Liver (tissue), 7 donors: ENCODE measurements at regions not wholly inside any gene's neighbourhood (a gene's known extent, or its start where the extent isn't known, plus 50 kb on each side); places are given as distances from the start of the nearest gene placed in this dataset.

ENCODE experiments used
- DNase-seq: peaks from one replicate; pipeline ENCODE4 v3.0.0-alpha.2; 2017; ENCODE audit warnings: low spot score
- H3K27ac ChIP-seq, 2 donors: one replicate each; pipeline ENCODE4 v1.7.0; 2013; ENCODE audit warnings: inconsistent platforms in 2 of 2, low read length in 2 of 2, control low read depth in 1 of 2, low read depth in 1 of 2, mild to moderate bottlenecking in 1 of 2
- H3K27me3 ChIP-seq, 4 donors: one replicate each; pipeline versions ENCODE4 v1.6.1 to v1.7.0; 2013; ENCODE audit warnings: low read length in 3 of 4, inconsistent platforms in 1 of 4, mild to moderate bottlenecking in 1 of 4, moderate library complexity in 1 of 4; ENCODE audit not compliant: control insufficient read depth in 4 of 4, insufficient read depth in 4 of 4
- H3K36me3 ChIP-seq, 4 donors: one replicate each; pipeline versions ENCODE4 v1.6.1 to v1.7.0; 2013; ENCODE audit warnings: low read length in 3 of 4, mild to moderate bottlenecking in 3 of 4, low read depth in 1 of 4, moderate library complexity in 1 of 4; ENCODE audit not compliant: control insufficient read depth in 4 of 4, insufficient read depth in 3 of 4
- H3K4me1 ChIP-seq, 4 donors: one replicate each; pipeline versions ENCODE4 v1.6.1 to v1.7.0; 2013; ENCODE audit warnings: low read length in 3 of 4, mild to moderate bottlenecking in 3 of 4, moderate library complexity in 1 of 4; ENCODE audit not compliant: control insufficient read depth in 4 of 4, insufficient read depth in 4 of 4
- H3K4me3 ChIP-seq, 3 donors: one replicate each; pipeline versions ENCODE4 v1.6.1 to v1.7.0; 2013; ENCODE audit warnings: low read length in 3 of 3, control low read depth in 1 of 3, low read depth in 1 of 3, mild to moderate bottlenecking in 1 of 3
- H3K9ac ChIP-seq, 2 donors: one replicate each; pipeline ENCODE4 v1.7.0; 2013; ENCODE audit warnings: low read length in 2 of 2, mild to moderate bottlenecking in 2 of 2, moderate library complexity in 2 of 2, control low read depth in 1 of 2, low read depth in 1 of 2
- H3K9me3 ChIP-seq, 4 donors: one replicate each; pipeline versions ENCODE4 v1.6.1 to v1.7.0; 2013; ENCODE audit warnings: low read length in 3 of 4; ENCODE audit not compliant: control insufficient read depth in 4 of 4
- EGR1 ChIP-seq, 2 donors: IDR thresholded peaks; 2 replicates each; pipeline ENCODE4 v1.6.1; 2016 to 2018; ENCODE audit warnings: antibody characterized with exemption in 2 of 2, low read depth in 2 of 2
- FOXA1 ChIP-seq: IDR thresholded peaks from 2 replicates; pipeline ENCODE4 v1.6.1; 2016; ENCODE audit warnings: antibody characterized with exemption
- FOXA2 ChIP-seq: IDR thresholded peaks from 2 replicates; pipeline ENCODE4 v1.6.1; 2016; ENCODE audit warnings: antibody characterized with exemption
- GABPA ChIP-seq, 2 donors: IDR thresholded peaks in 1 of 2; conservative IDR thresholded peaks in 1 of 2; 2 replicates each; pipeline ENCODE4 v1.6.1; 2016; ENCODE audit warnings: antibody characterized with exemption in 2 of 2, mild to moderate bottlenecking in 1 of 2, moderate library complexity in 1 of 2
- HNF4A ChIP-seq, 2 donors: conservative IDR thresholded peaks; 2 replicates each; pipeline ENCODE4 v1.6.1; 2016; ENCODE audit warnings: antibody characterized with exemption in 2 of 2, mild to moderate bottlenecking in 2 of 2
- HNF4G ChIP-seq: IDR thresholded peaks from 2 replicates; pipeline ENCODE4 v1.6.1; 2016; ENCODE audit warnings: antibody characterized with exemption
- JUND ChIP-seq, 2 donors: IDR thresholded peaks; 2 replicates each; pipeline ENCODE4 v1.6.1; 2016; ENCODE audit warnings: antibody characterized with exemption in 2 of 2
- NR2F2 ChIP-seq: IDR thresholded peaks from 2 replicates; pipeline ENCODE4 v1.6.1; 2016; ENCODE audit warnings: antibody characterized with exemption
- RAD21 ChIP-seq, 2 donors: IDR thresholded peaks; 2 replicates each; pipeline ENCODE4 v1.6.1; 2016; ENCODE audit warnings: antibody characterized with exemption in 2 of 2, mild to moderate bottlenecking in 2 of 2
- REST ChIP-seq: IDR thresholded peaks from 2 replicates; pipeline ENCODE4 v1.6.1; 2016; ENCODE audit warnings: antibody characterized with exemption, mild to moderate bottlenecking
- RXRA ChIP-seq, 2 donors: IDR thresholded peaks; 2 replicates each; pipeline ENCODE4 v1.6.1; 2017 to 2018; ENCODE audit warnings: antibody characterized with exemption in 2 of 2, mild to moderate bottlenecking in 1 of 2
- SP1 ChIP-seq: IDR thresholded peaks from 2 replicates; pipeline ENCODE4 v1.6.1; 2018; ENCODE audit warnings: antibody characterized with exemption, mild to moderate bottlenecking
- TAF1 ChIP-seq: conservative IDR thresholded peaks from 2 replicates; pipeline ENCODE4 v1.6.1; 2016; ENCODE audit warnings: antibody characterized with exemption, mild to moderate bottlenecking
- YY1 ChIP-seq: IDR thresholded peaks from 2 replicates; pipeline ENCODE4 v1.6.1; 2016; ENCODE audit warnings: antibody characterized with exemption, mild to moderate bottlenecking
- WGBS: extraction: QIAGEN DNeasy Blood & Tissue Kit; methylation state at CpG from one replicate; pipeline ENCODE4 v1.1.7; 2013; 5-methylcytosine and 5-hydroxymethylcytosine counted together
- TF ChIP-seq, protein P1 (sequence below): IDR thresholded peaks from 2 replicates; pipeline ENCODE4 v1.6.1; 2016; ENCODE audit warnings: antibody characterized with exemption
- TF ChIP-seq, protein P2 (sequence below): IDR thresholded peaks from 2 replicates; pipeline ENCODE4 v1.6.1; 2016; ENCODE audit warnings: antibody characterized with exemption
- TF ChIP-seq, protein P3 (sequence below): IDR thresholded peaks from 2 replicates; pipeline ENCODE4 v1.6.1; 2016; ENCODE audit warnings: antibody characterized with exemption
- donor health status: healthy.
- donor health status: healthy.
- donor health status: healthy.
- donor health status: healthy.

- H3K9me3 ChIP-seq = no peaks in the 10 kb centered on the region
- no peak for DNase-seq
- 63% methylated on average over 1 of the region's 1 CpG for WGBS
These were observed 813.1 kb upstream of the NOVA1 start for GRCh38 chr14:27410981-27411380.

DNA sequence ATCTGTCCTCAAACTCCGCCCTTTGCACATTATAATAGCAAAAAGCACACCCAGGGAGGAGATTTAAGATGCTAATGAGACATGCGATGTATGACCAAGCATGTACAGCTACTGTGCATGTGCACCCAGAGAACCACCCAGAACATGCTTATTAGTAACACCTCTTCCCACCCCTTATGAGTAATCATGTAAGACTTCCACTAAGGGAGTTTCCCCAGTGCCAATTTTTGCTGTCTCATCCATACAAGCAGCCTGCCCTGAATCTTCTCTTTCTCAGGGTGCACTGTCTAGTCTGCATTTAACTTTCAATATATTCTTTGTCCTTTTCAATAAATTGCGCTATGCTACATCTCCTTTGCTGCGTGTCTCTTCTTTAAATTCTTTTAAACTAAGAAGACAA lies 830.0 kb upstream of the NOVA1 start:
- TF ChIP-seq REST (no peak), HNF4G (no peak), RAD21 (IDR thresholded peaks at IDR 0.05) (no peak), NR2F2 (no peak)
- Histone ChIP-seq H3K36me3 (no peaks in the 10 kb centered on the region), H3K4me1 (no peaks in the 10 kb centered on the region), H3K27ac (no peak overlapping the region), H3K27me3 (no peaks in the 10 kb centered on the region), H3K9ac (no peak overlapping the region), H3K9me3 (no peaks in the 10 kb centered on the region), H3K4me3 (no peak overlapping the region)
- 77% methylated on average over 4 of the region's 4 CpGs for WGBS
- DNase-seq = no peak

More at GRCh38 chr14:27410981-27411380, 813.1 kb upstream of the NOVA1 start:
- H3K36me3 ChIP-seq = no peaks in the 10 kb centered on the region
- no peak overlapping the region for H3K27ac ChIP-seq
- H3K27me3 ChIP-seq = no peaks in the 10 kb centered on the region
- no peak overlapping the region for H3K4me3 ChIP-seq
- no peaks in the 10 kb centered on the region for H3K4me1 ChIP-seq
- no peak overlapping the region for H3K9ac ChIP-seq
- TF ChIP-seq, protein P1, sequence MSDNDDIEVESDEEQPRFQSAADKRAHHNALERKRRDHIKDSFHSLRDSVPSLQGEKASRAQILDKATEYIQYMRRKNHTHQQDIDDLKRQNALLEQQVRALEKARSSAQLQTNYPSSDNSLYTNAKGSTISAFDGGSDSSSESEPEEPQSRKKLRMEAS = no peak
- TF ChIP-seq SP1 = no peak
- TF ChIP-seq RAD21 (IDR thresholded peaks at IDR 0.05) = no peak
- no peak for TF ChIP-seq YY1

DNA sequence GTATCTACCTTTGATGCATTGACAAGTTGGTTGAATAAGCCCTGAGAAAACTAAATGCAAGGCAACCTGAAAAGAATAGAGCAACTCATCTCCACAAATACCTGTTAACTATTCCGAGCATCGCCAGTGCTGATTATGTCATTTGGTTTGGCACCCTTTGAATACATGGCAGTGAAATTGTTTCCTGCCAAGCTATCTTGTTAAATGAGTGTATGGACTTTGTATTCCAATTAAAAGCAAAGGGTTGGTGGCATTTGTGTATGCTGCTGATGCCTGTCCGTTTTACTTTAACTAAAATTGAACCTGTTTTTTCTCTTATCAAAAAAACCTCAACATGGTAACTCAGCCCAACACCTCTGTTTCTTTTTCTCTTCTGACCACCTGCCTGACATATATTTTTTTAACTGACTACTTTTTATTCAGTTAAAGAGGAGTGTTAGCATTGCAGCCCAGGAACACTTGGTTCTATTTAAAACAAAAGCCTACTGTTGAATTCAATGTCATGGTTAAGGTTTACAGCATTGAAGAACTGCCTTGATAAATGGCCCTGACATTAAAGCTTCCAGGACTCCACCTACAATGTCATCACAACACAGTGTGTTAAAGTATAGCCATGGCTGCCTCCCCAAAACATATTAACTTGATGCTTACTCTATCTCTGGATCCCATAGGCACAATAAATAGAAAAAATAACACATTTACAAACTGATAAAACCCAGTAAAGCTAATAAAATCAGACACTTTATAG lies 838.3 kb upstream of the NOVA1 start:
- Histone ChIP-seq H3K36me3 (no peaks in the 10 kb centered on the region), H3K9ac (no peak overlapping the region), H3K27ac (no peak overlapping the region), H3K4me1 (no peaks in the 10 kb centered on the region), H3K9me3 (peaks cover 0 to 4% (median 0%) of the 10 kb centered on the region in 4 donors), H3K27me3 (no peaks in the 10 kb centered on the region), H3K4me3 (no peak overlapping the region)
- DNase-seq = no peak
- TF ChIP-seq TAF1 = no peak
- TF ChIP-seq JUND (IDR thresholded peaks at IDR 0.05) = no peak
- no peak for TF ChIP-seq HNF4G
- no peak for TF ChIP-seq RAD21 (IDR thresholded peaks at IDR 0.05)
- TF ChIP-seq, protein P2, sequence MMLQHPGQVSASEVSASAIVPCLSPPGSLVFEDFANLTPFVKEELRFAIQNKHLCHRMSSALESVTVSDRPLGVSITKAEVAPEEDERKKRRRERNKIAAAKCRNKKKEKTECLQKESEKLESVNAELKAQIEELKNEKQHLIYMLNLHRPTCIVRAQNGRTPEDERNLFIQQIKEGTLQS = no peak
- no peak for TF ChIP-seq NR2F2
- TF ChIP-seq SP1 = no peak
- TF ChIP-seq, protein P1 = no peak
- TF ChIP-seq FOXA1 = no peak
- TF ChIP-seq GABPA (IDR thresholded peaks at IDR 0.05 in 1 of 2, conservative IDR thresholded peaks at IDR 0.05 in 1 of 2) = no peak
- TF ChIP-seq, protein P3, sequence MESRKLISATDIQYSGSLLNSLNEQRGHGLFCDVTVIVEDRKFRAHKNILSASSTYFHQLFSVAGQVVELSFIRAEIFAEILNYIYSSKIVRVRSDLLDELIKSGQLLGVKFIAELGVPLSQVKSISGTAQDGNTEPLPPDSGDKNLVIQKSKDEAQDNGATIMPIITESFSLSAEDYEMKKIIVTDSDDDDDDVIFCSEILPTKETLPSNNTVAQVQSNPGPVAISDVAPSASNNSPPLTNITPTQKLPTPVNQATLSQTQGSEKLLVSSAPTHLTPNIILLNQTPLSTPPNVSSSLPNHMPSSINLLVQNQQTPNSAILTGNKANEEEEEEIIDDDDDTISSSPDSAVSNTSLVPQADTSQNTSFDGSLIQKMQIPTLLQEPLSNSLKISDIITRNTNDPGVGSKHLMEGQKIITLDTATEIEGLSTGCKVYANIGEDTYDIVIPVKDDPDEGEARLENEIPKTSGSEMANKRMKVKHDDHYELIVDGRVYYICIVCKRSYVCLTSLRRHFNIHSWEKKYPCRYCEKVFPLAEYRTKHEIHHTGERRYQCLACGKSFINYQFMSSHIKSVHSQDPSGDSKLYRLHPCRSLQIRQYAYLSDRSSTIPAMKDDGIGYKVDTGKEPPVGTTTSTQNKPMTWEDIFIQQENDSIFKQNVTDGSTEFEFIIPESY = no peak
- no peak for TF ChIP-seq RXRA (IDR thresholded peaks at IDR 0.05)
- no peak for TF ChIP-seq REST
- TF ChIP-seq EGR1 (IDR thresholded peaks at IDR 0.05; ENCODE audit: low read depth in 2 of 2) = no peak
- TF ChIP-seq HNF4A (conservative IDR thresholded peaks at IDR 0.05) = no peak
- no peak for TF ChIP-seq FOXA2
- 70% methylated on average over 3 of the region's 3 CpGs for WGBS
